ENCODE measurements at regions not wholly inside any gene's neighbourhood (a gene's known extent, or its start where the extent isn't known, plus 50 kb on each side); places are given as distances from the start of the nearest gene placed in this dataset.

DNA sequence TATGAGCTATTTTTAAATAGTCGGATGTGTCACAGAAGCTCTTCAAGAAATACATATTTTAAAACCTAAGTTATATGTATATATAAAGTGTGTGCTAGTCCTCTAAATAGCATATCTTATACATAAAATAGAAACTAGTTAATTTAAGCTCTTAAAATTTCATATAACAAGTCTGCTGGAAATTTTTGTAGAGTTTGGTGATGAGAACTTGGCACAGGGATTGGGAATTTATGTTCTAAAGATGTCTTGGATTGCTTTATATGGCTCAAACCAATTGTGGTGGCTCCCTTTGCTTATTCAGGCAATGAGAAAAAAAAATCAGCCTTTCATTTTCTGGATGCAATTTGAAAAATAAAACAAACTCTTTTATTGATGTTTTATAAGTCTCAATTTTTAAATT is 142.8 kb upstream of the KCNJ3 start:
- no peak overlapping the region for H3K4me2 ChIP-seq (ENCODE audit: low read depth, low read length)
- H3K23ac ChIP-seq (ENCODE audit: low read depth, low read length) = no peak overlapping the region
- H3K56ac ChIP-seq (ENCODE audit: extremely low read depth, insufficient read depth, low read length) = no peak overlapping the region
- H2AK9ac ChIP-seq (replicated peaks; ENCODE audit: low read depth, low read length, poor library complexity) = no peak overlapping the region
- no peak overlapping the region for H4K91ac ChIP-seq (ENCODE audit: insufficient read depth, low read depth, low read length)
- H2BK15ac ChIP-seq (ENCODE audit: low read depth, low read length) = no peak overlapping the region
- ChIA-PET CTCF (no interaction called here), POLR2A (ENCODE audit: unreplicated experiment) (no interaction called here)
- in situ Hi-C loops (cut with MboI; ENCODE audit: low sequenced_read_pairs) = no loop called here
- H3K9me1 ChIP-seq (ENCODE audit: insufficient read depth, low read length) = no peaks in the 10 kb centered on the region
- no peak overlapping the region for H3K14ac ChIP-seq (replicated peaks; ENCODE audit: low read depth, low read length)
- no peak for DNase-seq
- intact Hi-C loops (cut with micrococcal nuclease) = no loop called here
- H2AFZ ChIP-seq (replicated peaks; ENCODE audit: low read length, poor library complexity) = no peak overlapping the region
- no peaks in the 10 kb centered on the region for H3K4me1 ChIP-seq (ENCODE audit: control insufficient read depth, insufficient read depth, low read length)
- H3K27me3 ChIP-seq (ENCODE audit: control insufficient read depth, insufficient read depth, low read length) = no peaks in the 10 kb centered on the region
- dilution Hi-C loops (cut with HindIII; ENCODE audit: low sequenced_read_pairs, unreplicated experiment) = no loop called here
- H3K79me1 ChIP-seq (ENCODE audit: low read depth in 1 of 2, low read length in 2 of 2) = no peaks in the 10 kb centered on the region
- H3K27ac ChIP-seq (ENCODE audit: insufficient read depth, low read length) = no peak overlapping the region
- TF ChIP-seq, protein P1, sequence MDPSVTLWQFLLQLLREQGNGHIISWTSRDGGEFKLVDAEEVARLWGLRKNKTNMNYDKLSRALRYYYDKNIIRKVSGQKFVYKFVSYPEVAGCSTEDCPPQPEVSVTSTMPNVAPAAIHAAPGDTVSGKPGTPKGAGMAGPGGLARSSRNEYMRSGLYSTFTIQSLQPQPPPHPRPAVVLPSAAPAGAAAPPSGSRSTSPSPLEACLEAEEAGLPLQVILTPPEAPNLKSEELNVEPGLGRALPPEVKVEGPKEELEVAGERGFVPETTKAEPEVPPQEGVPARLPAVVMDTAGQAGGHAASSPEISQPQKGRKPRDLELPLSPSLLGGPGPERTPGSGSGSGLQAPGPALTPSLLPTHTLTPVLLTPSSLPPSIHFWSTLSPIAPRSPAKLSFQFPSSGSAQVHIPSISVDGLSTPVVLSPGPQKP (IDR thresholded peaks at IDR 0.05; ENCODE audit: borderline replicate concordance, low read depth, low read length) = no peak
- H3K36me3 ChIP-seq (ENCODE audit: control insufficient read depth, insufficient read depth, low read length) = no peaks in the 10 kb centered on the region
- ATAC-seq (ENCODE audit: low read depth) = no peak
- no peaks in the 10 kb centered on the region for H4K20me1 ChIP-seq (ENCODE audit: insufficient read depth, low read length)
- no peak overlapping the region for H4K8ac ChIP-seq (ENCODE audit: low read depth in 2 of 2, low read length in 2 of 2)
- H3K4ac ChIP-seq (ENCODE audit: low read depth, low read length) = no peak overlapping the region
- no peak overlapping the region for H2BK120ac ChIP-seq (ENCODE audit: low read depth, low read length)
- H2BK20ac ChIP-seq (ENCODE audit: low read depth, low read length) = no peak overlapping the region
- no peak overlapping the region for H2BK5ac ChIP-seq (ENCODE audit: low read depth, low read length, poor library complexity, severe bottlenecking)
- no CpG with 5 or more reads among the region's 1 CpG for WGBS, 2 experiments (ENCODE audit: extremely low coverage in 2 of 2, insufficient read length in 1 of 2)
- H3K9ac ChIP-seq (ENCODE audit: low read depth, low read length) = no peak overlapping the region
- H3K4me3 ChIP-seq (ENCODE audit: insufficient read depth, low read depth, low read length) = no peak overlapping the region
- H4K5ac ChIP-seq (ENCODE audit: low read depth, low read length) = no peak overlapping the region
- 0 out of 2 replicates have a peak, but pooled peaks cover 3% of the 10 kb centered on the region for H3K9me3 ChIP-seq (ENCODE audit: control insufficient read depth, insufficient read depth, low read length)
- BruUV-seq (replicated peaks) = no TSS peak
- no peak overlapping the region for H3K18ac ChIP-seq (ENCODE audit: low read depth, low read length)
- H2AK5ac ChIP-seq (ENCODE audit: low read depth, low read length) = no peak overlapping the region
